Thyroid gland (tissue), 4 donors: ENCODE measurements at regions not wholly inside any gene's neighbourhood (a gene's known extent, or its start where the extent isn't known, plus 50 kb on each side); places are given as distances from the start of the nearest gene placed in this dataset.

Experiments
- DNase-seq, 2 donors: peaks; one replicate each; pipeline ENCODE4 v3.0.0-alpha.2; 2019
- H3K27ac ChIP-seq, 3 donors: fragments of 200-600 bp; sonication (generic); 1 replicate in 2 of 3; 2 replicates in 1 of 3; pipeline ENCODE4 v1.5.1; 2016 to 2019; ENCODE audit warnings: mild to moderate bottlenecking in 1 of 3, moderate library complexity in 1 of 3
- H3K27me3 ChIP-seq: fragments of 200-600 bp; sonication (generic); one replicate; pipeline ENCODE4 v1.5.1; 2019
- H3K36me3 ChIP-seq, 2 donors: fragments of 200-600 bp; sonication (generic); one replicate each; pipeline ENCODE4 v1.5.1; 2016 to 2019
- H3K4me1 ChIP-seq, 2 donors: fragments of 200-600 bp; sonication (generic); one replicate each; pipeline ENCODE4 v1.5.1; 2017 to 2019
- H3K4me3 ChIP-seq, 3 donors: fragments of 200-600 bp; sonication (generic); replicated peaks in 1 of 3; 1 replicate in 2 of 3; 2 replicates in 1 of 3; pipeline ENCODE4 v1.5.1; 2016; ENCODE audit warnings: mild to moderate bottlenecking in 1 of 3
- H3K9me3 ChIP-seq: fragments of 200-600 bp; sonication (generic); one replicate; pipeline ENCODE4 v1.5.1; 2017
- POLR2A ChIP-seq, 2 donors: fragments of 450-650 bp; IDR thresholded peaks; one replicate each; pipeline ENCODE4 v1.6.1; 2017; ENCODE audit warnings: antibody characterized with exemption in 2 of 2, mild to moderate bottlenecking in 2 of 2, moderate library complexity in 1 of 2
- WGBS, 2 donors: methylation state at CpG; one replicate each; pipeline ENCODE4 v1.1.5; 2017; 5-methylcytosine and 5-hydroxymethylcytosine counted together
- intact Hi-C: fragments of 100-400 bp; cut with DNase I; formaldehyde crosslinking; loops from one replicate; pipeline ENCODE4 v1.15.1; 2023
- TF ChIP-seq, protein P1 (sequence below), 6 experiments: fragments of 200-600 bp in 3 of 6; fragments of 450-650 bp in 3 of 6; sonication (generic) in 3 of 6; IDR thresholded peaks; one replicate each; pipeline ENCODE4 v1.5.1; 2016 to 2019; ENCODE audit warnings: antibody characterized with exemption in 6 of 6, mild to moderate bottlenecking in 2 of 6, inconsistent platforms in 1 of 6, moderate library complexity in 1 of 6

DNA sequence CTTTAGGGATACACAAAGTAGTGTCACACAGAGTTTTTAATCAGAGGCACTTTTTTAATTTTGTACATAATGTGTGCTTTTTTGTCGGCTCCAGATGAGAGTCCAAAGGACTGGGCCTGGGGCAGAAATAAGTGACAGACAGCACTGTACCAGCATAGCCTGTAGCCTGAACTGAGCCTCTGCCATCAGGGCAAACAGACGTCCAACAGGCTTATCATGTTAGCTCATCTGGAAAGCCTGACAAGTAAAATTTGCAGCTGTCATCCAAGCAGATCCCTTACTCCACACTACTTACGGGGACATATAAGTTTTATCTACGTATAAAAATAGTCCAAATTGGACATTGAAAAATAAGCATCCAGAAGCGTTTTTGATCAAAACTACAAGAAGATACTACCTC lies 233.1 kb upstream of the GAS1 start:
- DNase-seq, result no peak
- TF ChIP-seq, protein P1, sequence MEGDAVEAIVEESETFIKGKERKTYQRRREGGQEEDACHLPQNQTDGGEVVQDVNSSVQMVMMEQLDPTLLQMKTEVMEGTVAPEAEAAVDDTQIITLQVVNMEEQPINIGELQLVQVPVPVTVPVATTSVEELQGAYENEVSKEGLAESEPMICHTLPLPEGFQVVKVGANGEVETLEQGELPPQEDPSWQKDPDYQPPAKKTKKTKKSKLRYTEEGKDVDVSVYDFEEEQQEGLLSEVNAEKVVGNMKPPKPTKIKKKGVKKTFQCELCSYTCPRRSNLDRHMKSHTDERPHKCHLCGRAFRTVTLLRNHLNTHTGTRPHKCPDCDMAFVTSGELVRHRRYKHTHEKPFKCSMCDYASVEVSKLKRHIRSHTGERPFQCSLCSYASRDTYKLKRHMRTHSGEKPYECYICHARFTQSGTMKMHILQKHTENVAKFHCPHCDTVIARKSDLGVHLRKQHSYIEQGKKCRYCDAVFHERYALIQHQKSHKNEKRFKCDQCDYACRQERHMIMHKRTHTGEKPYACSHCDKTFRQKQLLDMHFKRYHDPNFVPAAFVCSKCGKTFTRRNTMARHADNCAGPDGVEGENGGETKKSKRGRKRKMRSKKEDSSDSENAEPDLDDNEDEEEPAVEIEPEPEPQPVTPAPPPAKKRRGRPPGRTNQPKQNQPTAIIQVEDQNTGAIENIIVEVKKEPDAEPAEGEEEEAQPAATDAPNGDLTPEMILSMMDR (IDR thresholded peaks at IDR 0.05), result no peak
- TF ChIP-seq POLR2A (IDR thresholded peaks at IDR 0.05), result no peak
- intact Hi-C loops, result no loop called here
- no peaks in the 10 kb centered on the region for H3K36me3 ChIP-seq
- 65 to 71% methylated on average over 5 of the region's 5 CpGs for WGBS, 2 donors
- H3K4me1 ChIP-seq, result no peaks in the 10 kb centered on the region
- H3K4me3 ChIP-seq, result no peak overlapping the region
- no peak overlapping the region for H3K27ac ChIP-seq
- H3K9me3 ChIP-seq, result no peaks in the 10 kb centered on the region
- no peaks in the 10 kb centered on the region for H3K27me3 ChIP-seq

DNA sequence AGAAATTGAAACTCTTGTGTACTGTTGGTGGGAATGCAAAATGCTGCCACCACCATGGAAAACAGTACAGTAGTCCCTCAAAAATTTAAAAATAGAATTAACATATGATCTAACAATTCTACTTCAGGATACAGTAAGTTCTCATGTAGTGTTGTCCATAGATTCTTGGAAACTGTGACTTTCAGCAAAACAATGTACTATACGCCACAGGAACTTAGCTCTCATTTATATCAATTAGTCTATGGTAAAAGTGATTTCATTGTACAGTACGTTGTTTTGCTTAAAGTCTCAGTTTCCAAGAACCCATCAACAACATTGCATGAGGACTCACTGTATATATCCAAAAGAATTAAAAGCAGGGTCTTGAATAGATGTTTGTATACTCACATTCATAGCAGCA lies 233.5 kb upstream of the GAS1 start:
- WGBS, 2 donors, result 96 to 98% methylated on average over 2 of the region's 2 CpGs
- intact Hi-C loops, result no loop called here
- no peaks in the 10 kb centered on the region for H3K9me3 ChIP-seq
- no peak for DNase-seq
- no peaks in the 10 kb centered on the region for H3K36me3 ChIP-seq
- no peaks in the 10 kb centered on the region for H3K27me3 ChIP-seq
- no peak overlapping the region for H3K27ac ChIP-seq
- TF ChIP-seq, protein P1 (IDR thresholded peaks at IDR 0.05), result no peak
- no peak for TF ChIP-seq POLR2A (IDR thresholded peaks at IDR 0.05)
- no peak overlapping the region for H3K4me3 ChIP-seq
- no peaks in the 10 kb centered on the region for H3K4me1 ChIP-seq

DNA sequence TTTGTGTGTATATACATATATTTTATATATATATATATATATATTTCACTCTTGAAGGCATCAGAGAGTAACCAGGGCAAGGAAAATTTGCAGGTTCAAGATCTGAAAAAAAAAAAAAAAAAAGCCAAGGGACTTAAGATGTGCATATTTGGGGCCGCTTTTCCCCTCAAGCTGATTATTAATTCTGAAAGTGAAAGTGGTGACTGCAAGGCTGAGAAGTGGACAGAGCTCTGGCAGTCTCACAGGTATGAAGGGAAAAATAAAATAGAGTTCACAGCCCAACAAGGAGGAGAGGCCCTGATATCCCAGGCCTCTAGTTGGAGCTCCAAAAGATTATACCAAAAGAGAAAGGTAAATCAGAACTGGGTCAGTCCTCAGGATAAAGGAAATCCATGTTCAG lies 234.4 kb upstream of the GAS1 start:
- Histone ChIP-seq H3K4me1 (no peaks in the 10 kb centered on the region), H3K4me3 (no peak overlapping the region), H3K36me3 (no peaks in the 10 kb centered on the region), H3K27me3 (no peaks in the 10 kb centered on the region), H3K27ac (no peak overlapping the region), H3K9me3 (no peaks in the 10 kb centered on the region)
- 64 to 71% methylated on average over 1 of the region's 1 CpG for WGBS, 2 donors
- intact Hi-C loops, result no loop called here
- DNase-seq, result no peak
- TF ChIP-seq, protein P1 (IDR thresholded peaks at IDR 0.05), result no peak
- no peak for TF ChIP-seq POLR2A (IDR thresholded peaks at IDR 0.05)

DNA sequence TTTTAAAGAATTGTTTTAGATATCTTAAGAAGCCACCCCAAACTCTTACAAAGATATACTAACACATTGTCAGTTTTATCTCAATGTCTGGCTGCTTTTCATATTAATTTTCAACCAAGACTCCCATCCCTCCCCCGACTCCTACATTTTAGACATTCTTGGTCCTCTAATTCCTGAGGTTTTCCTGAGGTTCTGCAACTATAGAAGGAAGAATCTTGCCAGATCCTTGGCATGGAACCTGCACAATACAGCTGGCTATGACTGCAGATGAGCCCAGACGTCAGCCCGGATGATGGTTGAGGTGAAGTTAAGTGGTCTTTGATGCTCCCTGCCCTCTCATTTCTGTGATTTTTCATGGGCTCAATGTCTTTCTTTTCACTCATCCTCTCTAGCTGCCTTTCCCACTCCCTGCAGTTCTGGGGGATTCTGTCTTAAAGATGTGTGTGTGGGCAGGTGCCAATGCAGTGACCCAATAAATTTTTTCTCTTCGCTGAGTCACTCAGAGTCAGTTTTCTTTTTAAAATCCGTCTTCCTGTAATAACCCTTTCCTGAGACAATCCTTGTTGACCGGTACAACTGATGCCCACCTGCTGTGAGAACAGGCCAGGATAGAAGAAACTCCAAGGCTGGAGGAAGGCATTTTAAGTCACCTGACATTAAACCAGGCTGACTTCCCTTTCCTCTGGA lies 237.8 kb upstream of the GAS1 start:
- TF ChIP-seq, protein P1 (IDR thresholded peaks at IDR 0.05), result no peak
- no peak for TF ChIP-seq POLR2A (IDR thresholded peaks at IDR 0.05)
- Histone ChIP-seq H3K4me1 (no peaks in the 10 kb centered on the region), H3K27me3 (no peaks in the 10 kb centered on the region), H3K4me3 (no peak overlapping the region), H3K9me3 (no peaks in the 10 kb centered on the region), H3K36me3 (no peaks in the 10 kb centered on the region), H3K27ac (no peak overlapping the region)
- no peak for DNase-seq
- intact Hi-C loops, result no loop called here
- WGBS, 2 donors, result 79 to 86% methylated on average over 6 of the region's 6 CpGs

DNA sequence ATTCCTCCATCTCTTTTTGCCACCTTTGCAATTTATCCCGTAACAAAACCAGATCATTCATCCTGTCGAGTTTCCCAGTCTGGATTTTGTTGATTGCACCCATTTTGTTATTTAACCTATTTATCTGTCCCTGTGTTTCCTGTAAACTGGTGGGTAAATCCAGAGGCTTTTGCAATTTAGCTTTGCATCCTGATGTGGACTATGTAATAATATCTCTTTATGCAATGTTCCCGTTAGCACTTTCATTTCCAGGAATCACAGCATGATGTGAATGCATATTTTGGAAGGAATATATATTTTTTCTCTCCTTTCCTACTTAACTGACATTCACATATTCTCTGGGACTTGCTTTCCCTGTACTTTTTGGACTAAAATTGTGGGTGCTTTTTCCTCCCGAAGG lies 240.3 kb upstream of the GAS1 start:
- TF ChIP-seq, protein P1 (IDR thresholded peaks at IDR 0.05), result no peak
- TF ChIP-seq POLR2A (IDR thresholded peaks at IDR 0.05), result no peak
- intact Hi-C loops, result no loop called here
- no peaks in the 10 kb centered on the region for H3K27me3 ChIP-seq
- H3K4me1 ChIP-seq, result no peaks in the 10 kb centered on the region
- WGBS, 2 donors, result 86 to 93% methylated on average over 4 of the region's 4 CpGs
- H3K36me3 ChIP-seq, result no peaks in the 10 kb centered on the region
- H3K27ac ChIP-seq, result no peak overlapping the region
- H3K4me3 ChIP-seq, result no peak overlapping the region
- no peaks in the 10 kb centered on the region for H3K9me3 ChIP-seq
- no peak for DNase-seq
